H1 (cell line): ENCODE measurements at regions not wholly inside any gene's neighbourhood (a gene's known extent, or its start where the extent isn't known, plus 50 kb on each side); places are given as distances from the start of the nearest gene placed in this dataset.

ENCODE experiments used
- CTCF ChIA-PET: fragments of 300-600 bp; sonication (Branson Sonifier 250); formaldehyde crosslinking; loops from one replicate; lab custom pipeline; 2021; ENCODE audit not compliant: partially characterized antibody; lab: Charles Lee
- POLR2A ChIA-PET: fragments of 300-600 bp; sonication (Branson Sonifier 250); formaldehyde crosslinking; loops from one replicate; lab custom pipeline; 2021; ENCODE audit warnings: inconsistent platforms; ENCODE audit not compliant: partially characterized antibody; lab: Charles Lee
- DNase-seq, 2 experiments: peaks; one replicate each; pipeline versions ENCODE4 v3.0.0 to v3.0.0-alpha.2; 2010 to 2022; ENCODE audit warnings: low spot score in 2 of 2, low read depth in 1 of 2, mixed read lengths in 1 of 2
- FAIRE-seq: peaks from 2 replicates; lab custom pipeline; 2011; peaks lifted over from hg19 to GRCh38; lab: Jason Lieb, UNC
- H2AFZ ChIP-seq: 2 replicates; pipeline ENCODE4 v1.8.1; 2012; ENCODE audit warnings: low read length, inconsistent platforms
- H2AK5ac ChIP-seq: 2 replicates; pipeline ENCODE4 v1.6.1; 2013; ENCODE audit warnings: low read depth, low read length
- H2BK120ac ChIP-seq: replicated peaks from 2 replicates; pipeline ENCODE3; 2013; ENCODE audit warnings: low read depth, low read length, inconsistent platforms
- H2BK12ac ChIP-seq: 2 replicates; pipeline ENCODE4 v1.6.1; 2013; ENCODE audit warnings: low read depth, low read length
- H2BK15ac ChIP-seq: 2 replicates; pipeline ENCODE4 v1.6.1; 2013; ENCODE audit warnings: low read length
- H2BK20ac ChIP-seq: 2 replicates; pipeline ENCODE4 v1.6.1; 2013; ENCODE audit warnings: low read length
- H2BK5ac ChIP-seq: 2 replicates; pipeline ENCODE4 v1.6.1; 2013; ENCODE audit warnings: low read depth, low read length
- H3K14ac ChIP-seq: 2 replicates; pipeline ENCODE4 v1.6.1; 2013; ENCODE audit warnings: inconsistent platforms; ENCODE audit not compliant: insufficient read length
- H3K18ac ChIP-seq: 2 replicates; pipeline ENCODE4 v1.6.1; 2013; ENCODE audit warnings: low read length; ENCODE audit errors: extremely low read depth
- H3K23ac ChIP-seq: 2 replicates; pipeline ENCODE4 v1.6.1; 2013; ENCODE audit warnings: inconsistent platforms; ENCODE audit not compliant: insufficient read length
- H3K23me2 ChIP-seq: 2 replicates; pipeline ENCODE4 v1.6.1; 2013; ENCODE audit warnings: low read depth, low read length
- H3K27ac ChIP-seq: 2 replicates; pipeline ENCODE4 v1.6.1; 2011; ENCODE audit warnings: low read depth, low read length, inconsistent platforms
- H3K27me3 ChIP-seq, 4 experiments: replicated peaks in 1 of 4; 1 replicate in 1 of 4; 2 replicates in 3 of 4; pipeline versions ENCODE4 v1.6.1 to v1.8.1; 2011 to 2013; ENCODE audit warnings: low read length in 3 of 4, mild to moderate bottlenecking in 3 of 4, inconsistent platforms in 2 of 4, mixed read lengths in 2 of 4, moderate library complexity in 1 of 4; ENCODE audit not compliant: control insufficient read depth in 3 of 4, insufficient read depth in 3 of 4; ENCODE audit errors: extremely low read depth in 1 of 4
- H3K36me3 ChIP-seq, 4 experiments: 2 replicates each; pipeline versions ENCODE4 v1.6.1 to v1.8.1; 2011 to 2013; ENCODE audit warnings: mild to moderate bottlenecking in 4 of 4, low read length in 3 of 4, moderate library complexity in 2 of 4, control low read depth in 1 of 4, inconsistent platforms in 1 of 4; ENCODE audit not compliant: insufficient read depth in 4 of 4, control insufficient read depth in 2 of 4
- H3K4ac ChIP-seq: replicated peaks from 2 replicates; pipeline ENCODE3; 2013; ENCODE audit warnings: low read length, low read depth, mixed read lengths, inconsistent platforms; ENCODE audit not compliant: insufficient read length
- H3K4me1 ChIP-seq, 4 experiments: replicated peaks in 1 of 4; 1 replicate in 1 of 4; 2 replicates in 3 of 4; pipeline versions ENCODE4 v1.6.1 to v1.8.1; 2011 to 2013; ENCODE audit warnings: low read length in 3 of 4, inconsistent platforms in 2 of 4, mixed read lengths in 1 of 4; ENCODE audit not compliant: insufficient read depth in 4 of 4, control insufficient read depth in 3 of 4
- H3K4me2 ChIP-seq, 2 experiments: 2 replicates each; pipeline versions ENCODE4 v1.6.1 to v1.8.1; 2011 to 2013; ENCODE audit warnings: low read depth in 2 of 2, low read length in 2 of 2, control low read depth in 1 of 2, inconsistent platforms in 1 of 2, mild to moderate bottlenecking in 1 of 2; ENCODE audit not compliant: insufficient read depth in 1 of 2
- H3K4me3 ChIP-seq, 4 experiments: fragments of 200-600, 300-600 bp in 1 of 4; sonication (generic), shearing (Covaris generic), sonication (Bioruptor Twin) in 1 of 4; 2 replicates each; pipeline versions ENCODE4 v1.5.1 to v1.8.1; 2011 to 2016; ENCODE audit warnings: low read length in 4 of 4, low read depth in 3 of 4, control low read depth in 2 of 4, inconsistent platforms in 2 of 4, mild to moderate bottlenecking in 2 of 4, mixed read lengths in 1 of 4, moderate library complexity in 1 of 4; ENCODE audit not compliant: insufficient read depth in 2 of 4; ENCODE audit errors: extremely low read depth in 1 of 4
- H3K56ac ChIP-seq: replicated peaks from 2 replicates; pipeline ENCODE3; 2013; ENCODE audit warnings: low read depth, mild to moderate bottlenecking, mixed read lengths, low read length, inconsistent platforms; ENCODE audit not compliant: insufficient read length
- H3K79me1 ChIP-seq: 2 replicates; pipeline ENCODE4 v1.6.1; 2013; ENCODE audit warnings: low read depth, low read length, control low read depth
- H3K79me2 ChIP-seq, 2 experiments: 2 replicates each; pipeline versions ENCODE4 v1.6.1 to v1.8.1; 2012 to 2013; ENCODE audit warnings: low read length in 2 of 2, mild to moderate bottlenecking in 2 of 2, inconsistent platforms in 1 of 2; ENCODE audit not compliant: insufficient read depth in 2 of 2, control insufficient read depth in 1 of 2
- H3K9ac ChIP-seq, 4 experiments: replicated peaks in 1 of 4; 1 replicate in 1 of 4; 2 replicates in 3 of 4; pipeline versions ENCODE4 v1.6.1 to v1.8.1; 2011 to 2013; ENCODE audit warnings: low read depth in 3 of 4, low read length in 3 of 4, control low read depth in 2 of 4, mild to moderate bottlenecking in 2 of 4, moderate library complexity in 2 of 4, inconsistent platforms in 1 of 4; ENCODE audit errors: extremely low read depth in 1 of 4
- H3K9me3 ChIP-seq, 2 experiments: 2 replicates each; pipeline versions ENCODE4 v1.6.1 to v1.8.1; 2012 to 2013; ENCODE audit warnings: mild to moderate bottlenecking in 2 of 2, moderate library complexity in 2 of 2, control low read depth in 1 of 2, inconsistent platforms in 1 of 2, low read depth in 1 of 2, low read length in 1 of 2, mixed read lengths in 1 of 2; ENCODE audit not compliant: insufficient read depth in 2 of 2
- H4K20me1 ChIP-seq, 2 experiments: replicated peaks in 1 of 2; 2 replicates each; pipeline versions ENCODE3 to v1.8.1; 2011 to 2013; ENCODE audit warnings: inconsistent platforms in 2 of 2, low read length in 2 of 2, mild to moderate bottlenecking in 1 of 2; ENCODE audit not compliant: insufficient read depth in 2 of 2, control insufficient read depth in 1 of 2
- H4K5ac ChIP-seq: 2 replicates; pipeline ENCODE4 v1.6.1; 2013; ENCODE audit warnings: low read length, low read depth, mixed read lengths, inconsistent platforms; ENCODE audit not compliant: insufficient read length
- H4K8ac ChIP-seq: 2 replicates; pipeline ENCODE4 v1.8.0; 2013; ENCODE audit warnings: mild to moderate bottlenecking, moderate library complexity, low read length, inconsistent platforms; ENCODE audit not compliant: insufficient read depth; ENCODE audit errors: extremely low read depth
- H4K91ac ChIP-seq: replicated peaks from 2 replicates; pipeline ENCODE3; 2013; ENCODE audit warnings: low read length, mixed read lengths, inconsistent platforms; ENCODE audit not compliant: insufficient read length
- EP300 ChIP-seq, 2 experiments: IDR thresholded peaks; 1 replicate in 1 of 2; 2 replicates in 1 of 2; pipeline ENCODE4 v1.6.1; 2011 to 2012; ENCODE audit warnings: low read depth in 2 of 2, low read length in 2 of 2, mild to moderate bottlenecking in 2 of 2, borderline replicate concordance in 1 of 2, inconsistent platforms in 1 of 2, moderate library complexity in 1 of 2
- PHF8 ChIP-seq: fragments of 200-600 bp; sonication (generic); conservative IDR thresholded peaks from 2 replicates; pipeline ENCODE4 v1.7.1; 2012; ENCODE audit warnings: low read depth, mild to moderate bottlenecking, inconsistent platforms, low read length, moderate library complexity
- WGBS, 2 experiments: shearing (Covaris generic) in 1 of 2; methylation state at CpG; one replicate each; pipeline versions ENCODE4 v1.1.6 to v1.1.7; 2013 to 2015; ENCODE audit warnings: low lambda C conversion rate in 2 of 2, mixed read lengths in 2 of 2, inconsistent platforms in 1 of 2, low coverage in 1 of 2, missing lambda C conversion rate in 1 of 2; ENCODE audit not compliant: insufficient replicate concordance in 2 of 2, insufficient coverage in 1 of 2, insufficient read length in 1 of 2; ENCODE audit errors: extremely low coverage in 1 of 2, missing lambda C conversion rate in 1 of 2; 5-methylcytosine and 5-hydroxymethylcytosine counted together
- TF ChIP-seq, protein P1 (sequence below): IDR thresholded peaks from 2 replicates; pipeline ENCODE4 v1.6.1; 2012; ENCODE audit warnings: inconsistent platforms

GRCh38 chr12:87756111-87756510, 273.1 kb downstream of the C12orf50 start:
- H3K9ac ChIP-seq = no peak overlapping the region
- H3K18ac ChIP-seq = no peak overlapping the region
- no peak overlapping the region for H3K4me2 ChIP-seq
- no peak overlapping the region for H3K23ac ChIP-seq
- ChIA-PET POLR2A (interaction anchor here (0.7 kb wide), 1 partner anchor 11 kb away, joined by 3 read pairs; no protein-coding TSS in a partner anchor), CTCF (interaction anchor here (0.7 kb wide), 1 partner anchor 78 kb away, joined by 3 read pairs; no protein-coding TSS in a partner anchor)
- H3K4me3 ChIP-seq = no peak overlapping the region
- WGBS, 2 experiments = 97% methylated on average over 4 of the region's 4 CpGs; no CpG with 5 or more reads in 1 of the 2 experiments
- no peak overlapping the region for H3K14ac ChIP-seq
- H3K36me3 ChIP-seq = no peaks in the 10 kb centered on the region
- H2BK120ac ChIP-seq = no peak overlapping the region
- no peak for FAIRE-seq
- no peak overlapping the region for H3K56ac ChIP-seq
- H4K20me1 ChIP-seq = no peaks in the 10 kb centered on the region
- no peak overlapping the region for H2BK20ac ChIP-seq
- H3K27me3 ChIP-seq = peaks cover 0 to 1% (median 0%) of the 10 kb centered on the region in 4 experiments; a peak in 1 of 7 replicates
- no peak overlapping the region for H2BK5ac ChIP-seq
- H3K79me2 ChIP-seq = no peaks in the 10 kb centered on the region
- no peak overlapping the region for H3K27ac ChIP-seq
- no peak overlapping the region for H2BK15ac ChIP-seq
- no peak overlapping the region for H4K5ac ChIP-seq
- no peak overlapping the region for H2AK5ac ChIP-seq
- no peak overlapping the region for H3K4ac ChIP-seq
- H3K9me3 ChIP-seq = no peaks in the 10 kb centered on the region
- H4K8ac ChIP-seq = no peak overlapping the region
- no peak for DNase-seq
- H3K23me2 ChIP-seq = no peaks in the 10 kb centered on the region
- H2AFZ ChIP-seq = no peak overlapping the region
- no peak overlapping the region for H4K91ac ChIP-seq
- no peaks in the 10 kb centered on the region for H3K4me1 ChIP-seq
- H2BK12ac ChIP-seq = no peak overlapping the region
- no peaks in the 10 kb centered on the region for H3K79me1 ChIP-seq
- TF ChIP-seq PHF8 = no peak
- TF ChIP-seq, protein P1, sequence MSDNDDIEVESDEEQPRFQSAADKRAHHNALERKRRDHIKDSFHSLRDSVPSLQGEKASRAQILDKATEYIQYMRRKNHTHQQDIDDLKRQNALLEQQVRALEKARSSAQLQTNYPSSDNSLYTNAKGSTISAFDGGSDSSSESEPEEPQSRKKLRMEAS = no peak
- TF ChIP-seq EP300 (IDR thresholded peaks at IDR 0.05; ENCODE audit: borderline replicate concordance in 1 of 2, low read depth in 2 of 2, low read length in 2 of 2) = no peak
